Mesendoderm (in vitro differentiated cells): ENCODE measurements at regions not wholly inside any gene's neighbourhood (a gene's known extent, or its start where the extent isn't known, plus 50 kb on each side); places are given as distances from the start of the nearest gene placed in this dataset.

Experiments
- DNase-seq: peaks from one replicate; pipeline ENCODE4 v3.0.0; 2013
- H2AK5ac ChIP-seq: 2 replicates; pipeline ENCODE4 v1.6.1; 2013; ENCODE audit warnings: low read length, inconsistent platforms
- H2BK120ac ChIP-seq: 2 replicates; pipeline ENCODE4 v1.6.1; 2013; ENCODE audit warnings: low read depth, mild to moderate bottlenecking, low read length, moderate library complexity, mixed read lengths
- H2BK15ac ChIP-seq: replicated peaks from 2 replicates; pipeline ENCODE4 v1.6.1; 2013; ENCODE audit warnings: low read depth, mild to moderate bottlenecking, moderate library complexity
- H2BK5ac ChIP-seq: 2 replicates; pipeline ENCODE4 v1.6.1; 2013; ENCODE audit warnings: low read length, inconsistent platforms
- H3K18ac ChIP-seq: 2 replicates; pipeline ENCODE4 v1.6.1; 2013; ENCODE audit warnings: mild to moderate bottlenecking, low read length, mixed read lengths
- H3K23ac ChIP-seq: one replicate; pipeline ENCODE4 v1.6.1; 2013; ENCODE audit warnings: low read length
- H3K27ac ChIP-seq: 2 replicates; pipeline ENCODE4 v1.5.1; 2013; ENCODE audit warnings: low read depth, mild to moderate bottlenecking, inconsistent platforms, low read length, moderate library complexity
- H3K27me3 ChIP-seq: 2 replicates; pipeline ENCODE4 v1.6.1; 2013; ENCODE audit warnings: low read length, control low read depth, mild to moderate bottlenecking, inconsistent platforms; ENCODE audit not compliant: insufficient read depth, poor library complexity
- H3K36me3 ChIP-seq: 2 replicates; pipeline ENCODE4 v1.6.1; 2013; ENCODE audit warnings: low read length, inconsistent platforms; ENCODE audit not compliant: control insufficient read depth, insufficient read depth
- H3K4ac ChIP-seq: one replicate; pipeline ENCODE4 v1.6.1; 2013; ENCODE audit warnings: low read depth, mild to moderate bottlenecking, low read length, moderate library complexity
- H3K4me1 ChIP-seq: 2 replicates; pipeline ENCODE4 v1.6.1; 2013; ENCODE audit warnings: low read depth, low read length, inconsistent platforms; ENCODE audit not compliant: control insufficient read depth
- H3K4me2 ChIP-seq: 2 replicates; pipeline ENCODE4 v1.6.1; 2013; ENCODE audit warnings: low read length
- H3K4me3 ChIP-seq: 2 replicates; pipeline ENCODE4 v1.5.1; 2013; ENCODE audit warnings: mild to moderate bottlenecking, low read length
- H3K56ac ChIP-seq: one replicate; pipeline ENCODE4 v1.6.1; 2013; ENCODE audit warnings: low read length
- H3K79me1 ChIP-seq: 2 replicates; pipeline ENCODE4 v1.6.1; 2013; ENCODE audit warnings: low read length, inconsistent platforms
- H3K79me2 ChIP-seq: 2 replicates; pipeline ENCODE4 v1.6.1; 2013; ENCODE audit warnings: mild to moderate bottlenecking, low read length; ENCODE audit not compliant: control insufficient read depth, insufficient read depth
- H3K9ac ChIP-seq: 2 replicates; pipeline ENCODE4 v1.6.1; 2013; ENCODE audit warnings: low read length, inconsistent platforms
- H4K5ac ChIP-seq: one replicate; pipeline ENCODE4 v1.6.1; 2013; ENCODE audit warnings: low read length
- H4K8ac ChIP-seq: one replicate; pipeline ENCODE4 v1.6.1; 2013; ENCODE audit warnings: low read depth, mild to moderate bottlenecking, control low read depth, low read length, moderate library complexity
- WGBS: extraction: QIAGEN DNeasy Blood & Tissue Kit; methylation state at CpG from one replicate; pipeline ENCODE4 v1.1.7; 2013; ENCODE audit warnings: low lambda C conversion rate, missing lambda C conversion rate; ENCODE audit not compliant: insufficient coverage; ENCODE audit errors: extremely low coverage; 5-methylcytosine and 5-hydroxymethylcytosine counted together

- no peak overlapping the region for H3K23ac ChIP-seq
- H2BK15ac ChIP-seq, result no peak overlapping the region
- no peak overlapping the region for H2BK5ac ChIP-seq
- H3K56ac ChIP-seq, result no peak overlapping the region
- no peak overlapping the region for H4K5ac ChIP-seq
- H3K4ac ChIP-seq, result no peak overlapping the region
- no peaks in the 10 kb centered on the region for H3K79me2 ChIP-seq
- H4K8ac ChIP-seq, result no peak overlapping the region
- DNase-seq, result no peak
- H3K4me2 ChIP-seq, result no peak overlapping the region
- no peaks in the 10 kb centered on the region for H3K27me3 ChIP-seq
- no peaks in the 10 kb centered on the region for H3K36me3 ChIP-seq
- no peak overlapping the region for H3K27ac ChIP-seq
- WGBS, result no CpG with 5 or more reads among the region's 2 CpGs
- no peaks in the 10 kb centered on the region for H3K4me1 ChIP-seq
- no peak overlapping the region for H2BK120ac ChIP-seq
- H3K79me1 ChIP-seq, result no peaks in the 10 kb centered on the region
- no peak overlapping the region for H3K18ac ChIP-seq
- H3K9ac ChIP-seq, result no peak overlapping the region
- no peak overlapping the region for H3K4me3 ChIP-seq
- no peak overlapping the region for H2AK5ac ChIP-seq
Measured at GRCh38 chr10:128784444-128784843, 658.2 kb upstream of the MKI67 start.

DNA sequence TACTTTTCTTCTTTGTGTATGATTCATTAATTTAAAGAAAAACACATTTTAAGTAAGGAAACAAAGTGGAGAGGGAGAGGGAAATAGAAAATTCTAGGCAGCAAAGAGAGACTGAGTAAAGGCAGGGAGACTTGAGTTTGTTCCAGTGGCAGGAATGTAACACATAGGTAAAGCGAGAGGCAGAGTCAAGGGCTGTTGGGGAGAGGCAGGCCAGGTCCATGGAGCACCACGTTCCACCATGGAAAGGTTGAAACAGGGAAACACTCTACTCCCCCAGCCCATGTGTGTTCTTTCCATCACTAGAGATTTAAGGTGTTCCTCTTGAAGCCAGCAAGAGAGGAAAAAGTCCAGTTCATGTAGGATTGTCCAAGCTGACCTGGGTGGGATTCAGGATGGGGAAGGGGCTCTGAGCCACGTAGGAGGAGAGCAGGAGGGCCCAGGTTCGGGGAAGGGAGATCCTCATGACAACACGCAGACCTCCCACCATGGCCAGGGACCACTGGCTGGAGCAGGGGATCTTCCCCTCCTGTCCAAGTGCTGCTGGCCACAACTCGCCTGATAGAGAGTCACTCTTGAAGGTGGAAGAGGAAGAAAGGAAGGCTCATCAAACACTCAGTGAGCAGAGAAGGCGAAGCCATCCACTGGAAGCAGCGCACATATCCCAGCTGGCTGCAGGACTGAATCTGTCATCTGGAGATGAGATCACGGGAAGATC is 666.4 kb upstream of the MKI67 start:
- no peak overlapping the region for H3K4me3 ChIP-seq
- no peak overlapping the region for H3K27ac ChIP-seq
- H2BK15ac ChIP-seq, result no peak overlapping the region
- no peak overlapping the region for H3K4ac ChIP-seq
- WGBS, result no CpG with 5 or more reads among the region's 9 CpGs
- H3K36me3 ChIP-seq, result no peaks in the 10 kb centered on the region
- H3K79me1 ChIP-seq, result no peaks in the 10 kb centered on the region
- H4K8ac ChIP-seq, result no peak overlapping the region
- no peak overlapping the region for H2BK120ac ChIP-seq
- H3K27me3 ChIP-seq, result no peaks in the 10 kb centered on the region
- no peak overlapping the region for H2AK5ac ChIP-seq
- no peak overlapping the region for H2BK5ac ChIP-seq
- no peak for DNase-seq
- no peaks in the 10 kb centered on the region for H3K4me1 ChIP-seq
- no peak overlapping the region for H3K23ac ChIP-seq
- H3K56ac ChIP-seq, result no peak overlapping the region
- H3K9ac ChIP-seq, result no peak overlapping the region
- no peak overlapping the region for H3K4me2 ChIP-seq
- H3K18ac ChIP-seq, result no peak overlapping the region
- H4K5ac ChIP-seq, result no peak overlapping the region
- H3K79me2 ChIP-seq, result no peaks in the 10 kb centered on the region

GRCh38 chr10:128793726-128794655 is 667.8 kb upstream of the MKI67 start:
- WGBS, result no CpG with 5 or more reads among the region's 10 CpGs
- DNase-seq, result no peak
- no peak overlapping the region for H3K9ac ChIP-seq

DNA sequence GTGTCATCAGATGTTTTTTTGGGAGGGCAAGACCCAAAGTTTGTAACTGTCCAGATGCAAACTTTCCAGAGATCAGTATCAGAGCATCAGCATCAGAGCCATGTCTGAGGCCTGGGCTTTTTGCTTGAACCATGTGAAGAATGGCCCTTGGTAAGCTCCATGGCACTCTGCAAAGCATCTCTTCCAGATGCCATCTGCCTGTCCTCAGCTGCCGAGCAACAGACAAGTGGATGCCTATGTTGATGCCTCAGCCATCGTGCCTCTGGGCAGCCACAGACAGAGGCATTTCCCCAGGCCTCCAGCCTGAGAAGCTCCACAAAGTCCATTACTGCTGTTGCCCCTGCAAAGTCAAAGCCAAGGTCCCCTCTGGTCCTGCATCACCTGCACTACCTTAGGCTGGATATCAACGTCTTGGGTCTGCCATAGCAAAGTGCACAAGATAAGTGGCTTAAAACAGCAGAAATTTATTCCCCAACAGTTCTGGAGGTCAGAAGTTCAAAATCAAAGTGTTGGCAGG is 670.2 kb upstream of the MKI67 start:
- no peak overlapping the region for H4K5ac ChIP-seq
- DNase-seq, result no peak
- H3K36me3 ChIP-seq, result no peaks in the 10 kb centered on the region
- H3K4me2 ChIP-seq, result no peak overlapping the region
- no peak overlapping the region for H2AK5ac ChIP-seq
- H2BK15ac ChIP-seq, result no peak overlapping the region
- H3K4me3 ChIP-seq, result no peak overlapping the region
- H3K79me2 ChIP-seq, result no peaks in the 10 kb centered on the region
- no peak overlapping the region for H4K8ac ChIP-seq
- no peaks in the 10 kb centered on the region for H3K4me1 ChIP-seq
- no peak overlapping the region for H3K23ac ChIP-seq
- no peak overlapping the region for H2BK5ac ChIP-seq
- H3K79me1 ChIP-seq, result no peaks in the 10 kb centered on the region
- H2BK120ac ChIP-seq, result no peak overlapping the region
- H3K9ac ChIP-seq, result no peak overlapping the region
- H3K18ac ChIP-seq, result no peak overlapping the region
- H3K56ac ChIP-seq, result no peak overlapping the region
- H3K27ac ChIP-seq, result no peak overlapping the region
- H3K4ac ChIP-seq, result no peak overlapping the region
- no CpG with 5 or more reads among the region's 3 CpGs for WGBS
- H3K27me3 ChIP-seq, result no peaks in the 10 kb centered on the region

More at GRCh38 chr10:128793726-128794655, 667.8 kb upstream of the MKI67 start:
- H3K79me2 ChIP-seq, result no peaks in the 10 kb centered on the region
- no peak overlapping the region for H3K4me3 ChIP-seq
- H4K5ac ChIP-seq, result no peak overlapping the region
- no peaks in the 10 kb centered on the region for H3K36me3 ChIP-seq
- H3K56ac ChIP-seq, result no peak overlapping the region
- no peaks in the 10 kb centered on the region for H3K27me3 ChIP-seq
- no peak overlapping the region for H2BK120ac ChIP-seq
- no peak overlapping the region for H2BK5ac ChIP-seq
- H2AK5ac ChIP-seq, result no peak overlapping the region
- H3K4ac ChIP-seq, result no peak overlapping the region
- no peaks in the 10 kb centered on the region for H3K4me1 ChIP-seq
- no peak overlapping the region for H3K4me2 ChIP-seq
- no peak overlapping the region for H4K8ac ChIP-seq
- no peaks in the 10 kb centered on the region for H3K79me1 ChIP-seq
- H3K27ac ChIP-seq, result no peak overlapping the region
- H3K18ac ChIP-seq, result no peak overlapping the region
- H3K23ac ChIP-seq, result no peak overlapping the region
- H2BK15ac ChIP-seq, result no peak overlapping the region

DNA sequence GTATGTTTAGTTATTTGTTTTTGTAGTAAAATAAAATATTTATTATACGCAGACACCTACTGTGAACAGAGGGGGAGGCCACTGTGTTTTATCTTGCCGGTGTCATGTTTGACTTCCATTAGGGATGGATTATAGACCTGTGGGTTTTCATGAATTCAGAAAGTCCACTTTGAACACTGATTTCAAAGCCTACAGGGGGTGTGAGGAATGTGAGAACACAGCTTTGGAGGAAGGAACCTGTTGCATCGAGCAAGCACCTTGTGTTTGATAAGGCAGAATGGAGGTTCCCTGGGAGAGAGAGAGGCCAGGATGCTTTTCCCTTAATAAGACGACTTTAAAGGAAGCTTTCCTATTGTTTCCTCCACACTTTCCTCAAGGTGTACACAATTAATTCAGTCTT is 665.0 kb upstream of the MGMT start:
- H3K79me2 ChIP-seq, result no peaks in the 10 kb centered on the region
- DNase-seq, result no peak
- H4K5ac ChIP-seq, result no peak overlapping the region
- H2BK5ac ChIP-seq, result no peak overlapping the region
- no peak overlapping the region for H2BK15ac ChIP-seq
- H3K56ac ChIP-seq, result no peak overlapping the region
- no peak overlapping the region for H3K27ac ChIP-seq
- H3K18ac ChIP-seq, result no peak overlapping the region
- no peak overlapping the region for H3K4me3 ChIP-seq
- H3K79me1 ChIP-seq, result no peaks in the 10 kb centered on the region
- no peaks in the 10 kb centered on the region for H3K4me1 ChIP-seq
- no peak overlapping the region for H3K23ac ChIP-seq
- H3K4ac ChIP-seq, result no peak overlapping the region
- H3K4me2 ChIP-seq, result no peak overlapping the region
- H2BK120ac ChIP-seq, result no peak overlapping the region
- no CpG with 5 or more reads among the region's 4 CpGs for WGBS
- H3K9ac ChIP-seq, result no peak overlapping the region
- no peaks in the 10 kb centered on the region for H3K27me3 ChIP-seq
- no peak overlapping the region for H2AK5ac ChIP-seq
- no peaks in the 10 kb centered on the region for H3K36me3 ChIP-seq
- no peak overlapping the region for H4K8ac ChIP-seq
